PC-9 (cell line): ENCODE measurements at regions not wholly inside any gene's neighbourhood (a gene's known extent, or its start where the extent isn't known, plus 50 kb on each side); places are given as distances from the start of the nearest gene placed in this dataset.

Experiments used
- BruUV-seq: library from RNA; stranded (reverse); fragments of 400-500 nt; replicated peaks from 2 replicates; lab custom pipeline; 2021; lab: Mats Ljungman, UMichigan
- CTCF ChIA-PET: fragments of 300-600 bp; sonication (Branson Sonifier 250); formaldehyde crosslinking; loops from one replicate; lab custom pipeline; 2022; ENCODE audit warnings: antibody characterized with exemption; lab: Charles Lee
- POLR2A ChIA-PET: fragments of 300-600 bp; sonication (Branson Sonifier 250); formaldehyde crosslinking; loops from one replicate; lab custom pipeline; 2022; ENCODE audit warnings: antibody characterized with exemption; ENCODE audit not compliant: unreplicated experiment; lab: Charles Lee
- DNase-seq, 2 experiments: peaks; one replicate each; pipeline versions ENCODE4 v3.0.0 to v3.0.0-alpha.2; 2015 to 2022; ENCODE audit warnings: mixed read lengths in 1 of 2
- H2AFZ ChIP-seq: fragments of 200-600 bp; sonication (generic); 2 replicates; pipeline ENCODE4 v1.8.1; 2017; ENCODE audit warnings: antibody characterized with exemption
- H3F3A ChIP-seq: fragments of 200-600 bp; sonication (generic); 2 replicates; pipeline ENCODE4 v1.8.1; 2017; ENCODE audit warnings: antibody characterized with exemption, mild to moderate bottlenecking, low read depth; ENCODE audit not compliant: insufficient read depth
- H3K27ac ChIP-seq: fragments of 200-600 bp; sonication (generic); 2 replicates; pipeline ENCODE4 v1.6.1; 2016; ENCODE audit warnings: mixed run types
- H3K27me3 ChIP-seq: fragments of 200-600 bp; sonication (generic); 2 replicates; pipeline ENCODE4 v1.6.1; 2016; ENCODE audit warnings: low read depth, mixed run types; ENCODE audit not compliant: insufficient read depth
- H3K36me3 ChIP-seq: fragments of 200-600 bp; sonication (generic); 2 replicates; pipeline ENCODE4 v1.6.1; 2016; ENCODE audit warnings: low read depth, mixed run types
- H3K4me1 ChIP-seq: fragments of 200-600 bp; sonication (generic); replicated peaks from 2 replicates; pipeline ENCODE4 v1.6.1; 2016; ENCODE audit warnings: mixed run types; ENCODE audit not compliant: insufficient read depth
- H3K4me2 ChIP-seq: fragments of 200-600 bp; sonication (generic); 2 replicates; pipeline ENCODE4 v1.6.1; 2017; ENCODE audit warnings: mixed run types
- H3K4me3 ChIP-seq: fragments of 200-600 bp; sonication (generic); 2 replicates; pipeline ENCODE4 v1.6.1; 2016; ENCODE audit warnings: mixed run types
- H3K79me2 ChIP-seq: fragments of 200-600 bp; sonication (generic); 2 replicates; pipeline ENCODE4 v1.6.1; 2017; ENCODE audit warnings: low read depth, mixed run types
- H3K9me2 ChIP-seq: fragments of 200-600 bp; sonication (generic); 2 replicates; pipeline ENCODE4 v1.8.1; 2017; ENCODE audit warnings: mild to moderate bottlenecking; ENCODE audit not compliant: insufficient read depth
- H3K9me3 ChIP-seq: fragments of 200-600 bp; sonication (generic); 2 replicates; pipeline ENCODE4 v1.8.1; 2016; ENCODE audit warnings: low read depth; ENCODE audit not compliant: insufficient read depth
- H4K20me1 ChIP-seq: fragments of 200-600 bp; sonication (generic); 2 replicates; pipeline ENCODE4 v1.8.1; 2017; ENCODE audit not compliant: insufficient read depth
- CTCF ChIP-seq: fragments of 200-600 bp; sonication (generic); conservative IDR thresholded peaks from 2 replicates; pipeline ENCODE4 v1.6.1; 2017; ENCODE audit warnings: mixed run types, antibody characterized with exemption, mild to moderate bottlenecking, moderate library complexity
- EZH2 ChIP-seq: fragments of 200-600 bp; sonication (generic); IDR thresholded peaks from 2 replicates; pipeline ENCODE4 v1.8.0; 2017; ENCODE audit warnings: antibody characterized with exemption, low read depth
- intact Hi-C: fragments of 100-400 bp; cut with micrococcal nuclease; formaldehyde crosslinking; loops from one replicate; pipeline ENCODE4 v1.10.0; 2022; ENCODE audit not compliant: unreplicated experiment

DNA sequence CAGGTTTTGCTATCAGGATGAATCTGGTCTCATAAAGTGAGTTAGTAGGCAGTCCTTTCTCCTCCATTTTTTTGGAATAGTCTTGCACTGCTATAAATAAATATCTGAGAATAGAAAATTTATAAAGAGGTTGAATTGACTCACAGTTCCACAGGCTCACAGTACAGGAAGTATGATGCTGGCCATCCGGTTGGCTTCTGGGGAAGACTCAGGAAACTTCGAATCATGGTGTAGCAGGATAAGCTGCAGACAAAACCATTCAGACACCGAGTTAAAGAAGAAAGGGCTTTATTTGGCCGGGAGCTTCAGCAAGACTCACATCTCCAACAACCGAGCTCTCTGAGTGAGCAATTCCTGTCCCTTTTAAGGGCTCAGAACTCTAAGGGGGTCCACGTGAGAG lies 348.2 kb downstream of the KCTD8 start:
- Histone ChIP-seq H2AFZ (no peak overlapping the region), H3K9me2 (no peaks in the 10 kb centered on the region), H3K27ac (no peak overlapping the region), H3K4me3 (no peak overlapping the region), H3K4me2 (no peak overlapping the region), H3K9me3 (no peaks in the 10 kb centered on the region), H4K20me1 (no peaks in the 10 kb centered on the region), H3K27me3 (no peaks in the 10 kb centered on the region), H3K4me1 (no peaks in the 10 kb centered on the region), H3K79me2 (no peaks in the 10 kb centered on the region), H3K36me3 (no peaks in the 10 kb centered on the region), H3F3A (no peaks in the 10 kb centered on the region)
- intact Hi-C loops = no loop called here
- ChIA-PET POLR2A (no interaction called here), CTCF (no interaction called here)
- no TSS peak for BruUV-seq
- no peak for TF ChIP-seq CTCF
- TF ChIP-seq EZH2 = no peak
- DNase-seq = no peak

- intact Hi-C loops = no loop called here
- no TSS peak for BruUV-seq
Measured at GRCh38 chr4:44118971-44119680, 329.5 kb downstream of the KCTD8 start.

GRCh38 chr4:44120646-44121045 lies 328.0 kb downstream of the KCTD8 start:
- no peaks in the 10 kb centered on the region for H3K79me2 ChIP-seq
- no peak overlapping the region for H3K4me2 ChIP-seq
- no peaks in the 10 kb centered on the region for H3K9me2 ChIP-seq
- no peaks in the 10 kb centered on the region for H3K9me3 ChIP-seq
- H2AFZ ChIP-seq = no peak overlapping the region
- no peaks in the 10 kb centered on the region for H3K36me3 ChIP-seq
- no TSS peak for BruUV-seq
- no peak for DNase-seq
- intact Hi-C loops = no loop called here
- no peak overlapping the region for H3K4me3 ChIP-seq
- H3K27me3 ChIP-seq = no peaks in the 10 kb centered on the region
- TF ChIP-seq CTCF (no peak), EZH2 (no peak)
- CTCF ChIA-PET = no interaction called here
- POLR2A ChIA-PET = no interaction called here
- no peaks in the 10 kb centered on the region for H3F3A ChIP-seq
- no peaks in the 10 kb centered on the region for H4K20me1 ChIP-seq
- no peak overlapping the region for H3K27ac ChIP-seq
- no peaks in the 10 kb centered on the region for H3K4me1 ChIP-seq

More at GRCh38 chr4:44118971-44119680, 329.5 kb downstream of the KCTD8 start:
- Histone ChIP-seq H3K27ac (no peak overlapping the region), H2AFZ (no peak overlapping the region), H4K20me1 (no peaks in the 10 kb centered on the region), H3K9me3 (no peaks in the 10 kb centered on the region), H3K27me3 (no peaks in the 10 kb centered on the region), H3K36me3 (no peaks in the 10 kb centered on the region), H3K4me3 (no peak overlapping the region), H3K79me2 (no peaks in the 10 kb centered on the region), H3K4me1 (no peaks in the 10 kb centered on the region), H3F3A (no peaks in the 10 kb centered on the region), H3K9me2 (no peaks in the 10 kb centered on the region), H3K4me2 (no peak overlapping the region)
- no peak for DNase-seq
- ChIA-PET CTCF (no interaction called here), POLR2A (no interaction called here)
- no peak for TF ChIP-seq EZH2
- no peak for TF ChIP-seq CTCF
